HEK293 (cell line): ENCODE measurements at regions not wholly inside any gene's neighbourhood (a gene's known extent, or its start where the extent isn't known, plus 50 kb on each side); places are given as distances from the start of the nearest gene placed in this dataset.

Experiments
- CTCF ChIA-PET: fragments of 350-600 bp; formaldehyde crosslinking; extraction: SDS; loops from one replicate; lab custom pipeline; 2021; ENCODE audit warnings: antibody characterized with exemption; lab: Yijun Ruan, JAX
- POLR2A ChIA-PET: fragments of 300-600 bp; formaldehyde crosslinking; extraction: SDS; loops from one replicate; lab custom pipeline; 2020; ENCODE audit warnings: antibody characterized with exemption, inconsistent platforms; lab: Yijun Ruan, JAX
- H3K27ac ChIP-seq: fragments of 200-500 bp; sonication (Bioruptor generic); 2 replicates; pipeline ENCODE4 v1.5.1; 2014; ENCODE audit warnings: low read depth, low read length, control low read depth, inconsistent platforms; ENCODE audit errors: extremely low read depth
- H3K36me3 ChIP-seq, 2 experiments: fragments of 200-500 bp in 1 of 2; sonication (Bioruptor generic) in 1 of 2; 1 replicate in 1 of 2; 2 replicates in 1 of 2; pipeline ENCODE4 v1.5.1; 2014 to 2017; ENCODE audit warnings: inconsistent platforms in 2 of 2, low read length in 2 of 2; ENCODE audit not compliant: control insufficient read depth in 2 of 2, insufficient read depth in 1 of 2
- H3K4me1 ChIP-seq: fragments of 200-500 bp; sonication (Bioruptor generic); 2 replicates; pipeline ENCODE4 v1.5.1; 2014; ENCODE audit warnings: mild to moderate bottlenecking, low read length, inconsistent platforms; ENCODE audit not compliant: control insufficient read depth, insufficient read depth
- H3K4me3 ChIP-seq: 2 replicates; pipeline ENCODE4 v1.5.1; 2011; ENCODE audit warnings: low read depth, mild to moderate bottlenecking, control low read depth, low read length, moderate library complexity
- H3K9me3 ChIP-seq: fragments of 200-500 bp; sonication (Bioruptor generic); 2 replicates; pipeline ENCODE4 v1.5.1; 2014; ENCODE audit warnings: low read depth, low read length, inconsistent platforms; ENCODE audit not compliant: control insufficient read depth, insufficient read depth
- BCL11B ChIP-seq: fragments of 450-650 bp; formaldehyde crosslinking; IDR thresholded peaks from 2 replicates; pipeline ENCODE4 v1.5.1; 2016; ENCODE audit warnings: low read depth, missing biosample characterization, missing genetic modification characterization
- BCL6B ChIP-seq: fragments of 450-650 bp; formaldehyde crosslinking; IDR thresholded peaks from 2 replicates; pipeline ENCODE4 v1.5.1; 2017; ENCODE audit warnings: missing biosample characterization, missing genetic modification characterization
- FEZF1 ChIP-seq: fragments of 450-650 bp; formaldehyde crosslinking; IDR thresholded peaks from 2 replicates; pipeline ENCODE4 v1.5.1; 2016; ENCODE audit warnings: missing biosample characterization, missing genetic modification characterization
- GLIS2 ChIP-seq: fragments of 450-650 bp; formaldehyde crosslinking; IDR thresholded peaks from 2 replicates; pipeline ENCODE4 v1.5.1; 2016; ENCODE audit warnings: missing biosample characterization, missing genetic modification characterization
- IKZF3 ChIP-seq: fragments of 450-650 bp; IDR thresholded peaks from 2 replicates; pipeline ENCODE4 v1.5.0; 2018; ENCODE audit warnings: missing biosample characterization, mild to moderate bottlenecking, missing genetic modification characterization, moderate library complexity
- MEIS1 ChIP-seq: sonication (generic); formaldehyde crosslinking; IDR thresholded peaks from 2 replicates; pipeline ENCODE4 v1.8.1; 2022; ENCODE audit warnings: missing genetic modification reagents, mild to moderate bottlenecking, borderline replicate concordance
- PBX3 ChIP-seq: sonication (generic); formaldehyde crosslinking; IDR thresholded peaks from 2 replicates; pipeline ENCODE4 v1.8.1; 2022; ENCODE audit warnings: mild to moderate bottlenecking, moderate library complexity, missing genetic modification reagents
- SCRT2 ChIP-seq: fragments of 450-650 bp; formaldehyde crosslinking; IDR thresholded peaks from 2 replicates; pipeline ENCODE4 v1.5.1; 2016; ENCODE audit warnings: missing biosample characterization, missing genetic modification characterization
- TCF7L2 ChIP-seq: IDR thresholded peaks from 2 replicates; pipeline ENCODE4 v1.6.1; 2011; ENCODE audit warnings: low read depth, mild to moderate bottlenecking, inconsistent platforms, low read length, moderate library complexity, borderline replicate concordance
- TSHZ1 ChIP-seq: fragments of 450-650 bp; formaldehyde crosslinking; IDR thresholded peaks from 2 replicates; pipeline ENCODE4 v1.5.1; 2016; ENCODE audit warnings: missing biosample characterization, missing genetic modification characterization, borderline replicate concordance
- ZBTB17 ChIP-seq: fragments of 450-650 bp; formaldehyde crosslinking; IDR thresholded peaks from 2 replicates; pipeline ENCODE4 v1.5.1; 2016; ENCODE audit warnings: missing biosample characterization, missing genetic modification characterization
- ZBTB49 ChIP-seq: fragments of 450-650 bp; formaldehyde crosslinking; IDR thresholded peaks from 2 replicates; pipeline ENCODE4 v1.5.1; 2016; ENCODE audit warnings: missing biosample characterization, missing genetic modification characterization, low read depth
- ZBTB6 ChIP-seq: fragments of 450-650 bp; formaldehyde crosslinking; IDR thresholded peaks from 2 replicates; pipeline ENCODE4 v1.5.1; 2017; ENCODE audit warnings: missing biosample characterization, missing genetic modification characterization
- ZFP69B ChIP-seq: fragments of 450-650 bp; formaldehyde crosslinking; IDR thresholded peaks from 2 replicates; pipeline ENCODE4 v1.5.1; 2016; ENCODE audit warnings: missing biosample characterization, missing genetic modification characterization
- ZNF146 ChIP-seq: fragments of 450-650 bp; formaldehyde crosslinking; IDR thresholded peaks from 2 replicates; pipeline ENCODE4 v1.5.1; 2016; ENCODE audit warnings: missing biosample characterization, missing genetic modification characterization
- ZNF157 ChIP-seq: fragments of 450-650 bp; formaldehyde crosslinking; IDR thresholded peaks from 2 replicates; pipeline ENCODE4 v1.5.1; 2016; ENCODE audit warnings: missing biosample characterization, missing genetic modification characterization
- ZNF239 ChIP-seq: fragments of 450-650 bp; formaldehyde crosslinking; IDR thresholded peaks from 2 replicates; pipeline ENCODE4 v1.5.1; 2016; ENCODE audit warnings: missing biosample characterization, missing genetic modification characterization
- ZNF311 ChIP-seq: fragments of 450-650 bp; formaldehyde crosslinking; IDR thresholded peaks from 2 replicates; pipeline ENCODE4 v1.5.1; 2017; ENCODE audit warnings: missing biosample characterization, missing genetic modification characterization, borderline replicate concordance
- ZNF558 ChIP-seq: fragments of 450-650 bp; formaldehyde crosslinking; IDR thresholded peaks from 2 replicates; pipeline ENCODE4 v1.5.1; 2016; ENCODE audit warnings: missing biosample characterization, missing genetic modification characterization
- ZNF585B ChIP-seq: fragments of 450-650 bp; formaldehyde crosslinking; IDR thresholded peaks from 2 replicates; pipeline ENCODE4 v1.5.1; 2016; ENCODE audit warnings: missing biosample characterization, missing genetic modification characterization
- ZNF624 ChIP-seq: fragments of 450-650 bp; formaldehyde crosslinking; IDR thresholded peaks from 2 replicates; pipeline ENCODE4 v1.5.1; 2017; ENCODE audit warnings: missing biosample characterization, missing genetic modification characterization
- ZNF677 ChIP-seq: fragments of 450-650 bp; IDR thresholded peaks from 2 replicates; pipeline ENCODE4 v1.5.0; 2018; ENCODE audit warnings: missing biosample characterization, mild to moderate bottlenecking, missing genetic modification characterization, moderate library complexity
- ZNF76 ChIP-seq: fragments of 450-650 bp; formaldehyde crosslinking; IDR thresholded peaks from 2 replicates; pipeline ENCODE4; 2016; ENCODE audit warnings: low read depth, missing biosample characterization, missing genetic modification characterization, borderline replicate concordance
- ZNF843 ChIP-seq: fragments of 450-650 bp; formaldehyde crosslinking; IDR thresholded peaks from 2 replicates; pipeline ENCODE4 v1.5.1; 2016; ENCODE audit warnings: missing biosample characterization, missing genetic modification characterization
- ZSCAN5A ChIP-seq: fragments of 450-650 bp; formaldehyde crosslinking; IDR thresholded peaks from 2 replicates; pipeline ENCODE4 v1.5.1; 2016; ENCODE audit warnings: missing biosample characterization, missing genetic modification characterization

- no peaks in the 10 kb centered on the region for H3K36me3 ChIP-seq
- ChIA-PET CTCF (no interaction called here), POLR2A (no interaction called here)
- no peaks in the 10 kb centered on the region for H3K9me3 ChIP-seq
- no peaks in the 10 kb centered on the region for H3K4me1 ChIP-seq
- H3K4me3 ChIP-seq, result no peak overlapping the region
- TF ChIP-seq ZNF76 (tag by site-specific recombination), result no peak
- no peak for TF ChIP-seq TCF7L2
- TF ChIP-seq TSHZ1, result no peak
- TF ChIP-seq GLIS2 (tag by site-specific recombination), result no peak
- no peak for TF ChIP-seq ZNF157 (tag by site-specific recombination)
- no peak for TF ChIP-seq ZNF677 (tag by site-specific recombination)
- TF ChIP-seq PBX3 (CRISPR knock-in tag), result no peak
- no peak for TF ChIP-seq ZBTB6 (tag by site-specific recombination)
- no peak for TF ChIP-seq ZNF558
- TF ChIP-seq ZNF146 (tag by site-specific recombination), result no peak
- TF ChIP-seq ZSCAN5A (tag by site-specific recombination), result no peak
- H3K27ac ChIP-seq, result no peak overlapping the region
Observed at GRCh38 chr18:71130351-71130750, 841.5 kb downstream of the SOCS6 start.

GRCh38 chr18:71125581-71125980 lies 836.7 kb downstream of the SOCS6 start:
- Histone ChIP-seq H3K36me3 (no peaks in the 10 kb centered on the region), H3K9me3 (no peaks in the 10 kb centered on the region), H3K27ac (no peak overlapping the region), H3K4me3 (no peak overlapping the region), H3K4me1 (no peaks in the 10 kb centered on the region)
- ChIA-PET POLR2A (no interaction called here), CTCF (no interaction called here)
- no peak for TF ChIP-seq MEIS1
- TF ChIP-seq ZNF311 (tag by site-specific recombination), result no peak
- no peak for TF ChIP-seq ZNF843 (tag by site-specific recombination)
- no peak for TF ChIP-seq ZNF239 (tag by site-specific recombination)
- TF ChIP-seq IKZF3, result no peak
- TF ChIP-seq BCL11B (tag by site-specific recombination), result no peak
- TF ChIP-seq ZBTB17, result no peak
- TF ChIP-seq SCRT2 (tag by site-specific recombination), result no peak
- TF ChIP-seq ZNF624 (tag by site-specific recombination), result no peak
- no peak for TF ChIP-seq ZFP69B (tag by site-specific recombination)
- TF ChIP-seq BCL6B (tag by site-specific recombination), result no peak
- TF ChIP-seq ZBTB49 (tag by site-specific recombination), result no peak
- no peak for TF ChIP-seq FEZF1
- TF ChIP-seq ZNF585B (tag by site-specific recombination), result no peak
